ENCODE measurements at regions not wholly inside any gene's neighbourhood (a gene's known extent, or its start where the extent isn't known, plus 50 kb on each side); places are given as distances from the start of the nearest gene placed in this dataset.

DNA sequence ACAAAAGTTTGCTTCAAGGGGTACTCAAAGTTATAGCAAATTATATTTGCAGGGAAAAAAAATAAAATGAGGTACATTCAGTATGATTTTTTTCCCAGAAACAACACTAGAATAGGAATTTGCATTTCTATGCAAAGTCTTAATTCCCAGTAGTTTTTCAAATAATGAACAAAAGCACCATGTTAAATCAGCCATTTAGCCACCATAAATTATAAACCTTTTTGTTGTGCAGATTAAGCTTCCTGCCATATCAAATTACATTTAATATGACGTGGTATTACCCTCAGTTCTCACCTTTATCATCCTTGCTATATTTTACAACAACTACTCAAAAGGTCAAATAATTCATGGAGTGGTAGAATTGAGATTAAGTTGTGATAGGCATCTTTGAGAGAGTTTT is 136.6 kb upstream of the FRY start:
- no peak for DNase-seq
- no CpG with 5 or more reads among the region's 1 CpG for WGBS (ENCODE audit: insufficient coverage)
- Histone ChIP-seq H3K9me3 (replicated peaks; ENCODE audit: control insufficient read depth, low read depth, low read length) (no peaks in the 10 kb centered on the region), H3K4me1 (ENCODE audit: control insufficient read depth, insufficient read depth, low read length) (peaks cover 8% of the 10 kb centered on the region), H3K27me3 (ENCODE audit: control insufficient read depth, insufficient read depth, low read length) (no peaks in the 10 kb centered on the region), H3K27ac (ENCODE audit: low read length) (no peak overlapping the region), H3K4me3 (ENCODE audit: low read length) (no peak overlapping the region), H3K36me3 (ENCODE audit: control insufficient read depth, insufficient read depth, low read length) (no peaks in the 10 kb centered on the region)

GRCh38 chr13:31895691-31896090 is 135.9 kb upstream of the FRY start:
- H3K27me3 ChIP-seq (ENCODE audit: control insufficient read depth, insufficient read depth, low read length), result no peaks in the 10 kb centered on the region
- H3K4me1 ChIP-seq (ENCODE audit: control insufficient read depth, insufficient read depth, low read length), result peaks cover 8% of the 10 kb centered on the region
- DNase-seq, result no peak
- no peaks in the 10 kb centered on the region for H3K36me3 ChIP-seq (ENCODE audit: control insufficient read depth, insufficient read depth, low read length)
- no peak overlapping the region for H3K27ac ChIP-seq (ENCODE audit: low read length)
- H3K9me3 ChIP-seq (replicated peaks; ENCODE audit: control insufficient read depth, low read depth, low read length), result no peaks in the 10 kb centered on the region
- 80% methylated on average over 3 of the region's 3 CpGs for WGBS (ENCODE audit: insufficient coverage)
- no peak overlapping the region for H3K4me3 ChIP-seq (ENCODE audit: low read length)

DNA sequence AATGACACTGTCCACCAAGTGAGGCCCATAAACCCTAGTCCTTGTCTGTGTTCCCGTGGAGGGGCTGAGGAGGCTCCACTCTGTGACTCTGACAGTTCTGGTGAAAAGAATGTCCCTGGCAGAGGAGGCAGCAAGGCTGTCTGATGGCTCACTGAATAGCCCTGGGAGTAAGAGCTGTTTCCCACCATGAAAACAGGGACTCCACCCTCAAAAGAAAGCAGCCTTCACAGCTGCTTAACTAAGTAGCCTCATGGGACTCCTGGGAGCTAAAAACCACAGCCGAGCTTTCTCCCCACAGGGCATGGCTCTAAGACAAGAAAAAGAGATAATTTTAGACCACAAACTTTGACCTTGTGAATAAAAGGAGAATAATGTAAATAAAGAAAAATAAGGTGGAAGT is 135.1 kb upstream of the FRY start:
- WGBS (ENCODE audit: insufficient coverage), result no CpG with 5 or more reads among the region's 2 CpGs
- Histone ChIP-seq H3K9me3 (replicated peaks; ENCODE audit: control insufficient read depth, low read depth, low read length) (no peaks in the 10 kb centered on the region), H3K4me1 (ENCODE audit: control insufficient read depth, insufficient read depth, low read length) (peaks cover 4% of the 10 kb centered on the region), H3K36me3 (ENCODE audit: control insufficient read depth, insufficient read depth, low read length) (no peaks in the 10 kb centered on the region), H3K27ac (ENCODE audit: low read length) (peak overlapping the region; percentile 62), H3K27me3 (ENCODE audit: control insufficient read depth, insufficient read depth, low read length) (no peaks in the 10 kb centered on the region), H3K4me3 (ENCODE audit: low read length) (no peak overlapping the region)
- DNase-seq, result peak; percentile 68

- Histone ChIP-seq H3K9me3 (replicated peaks; ENCODE audit: control insufficient read depth, low read depth, low read length) (no peaks in the 10 kb centered on the region), H3K4me3 (ENCODE audit: low read length) (no peak overlapping the region), H3K27ac (ENCODE audit: low read length) (no peak overlapping the region), H3K36me3 (ENCODE audit: control insufficient read depth, insufficient read depth, low read length) (no peaks in the 10 kb centered on the region), H3K4me1 (ENCODE audit: control insufficient read depth, insufficient read depth, low read length) (peaks cover 6% of the 10 kb centered on the region), H3K27me3 (ENCODE audit: control insufficient read depth, insufficient read depth, low read length) (no peaks in the 10 kb centered on the region)
- no peak for DNase-seq
- WGBS (ENCODE audit: insufficient coverage), result 72% methylated on average over 8 of the region's 9 CpGs
These were observed 133.0 kb upstream of the FRY start for GRCh38 chr13:31898378-31899071.

DNA sequence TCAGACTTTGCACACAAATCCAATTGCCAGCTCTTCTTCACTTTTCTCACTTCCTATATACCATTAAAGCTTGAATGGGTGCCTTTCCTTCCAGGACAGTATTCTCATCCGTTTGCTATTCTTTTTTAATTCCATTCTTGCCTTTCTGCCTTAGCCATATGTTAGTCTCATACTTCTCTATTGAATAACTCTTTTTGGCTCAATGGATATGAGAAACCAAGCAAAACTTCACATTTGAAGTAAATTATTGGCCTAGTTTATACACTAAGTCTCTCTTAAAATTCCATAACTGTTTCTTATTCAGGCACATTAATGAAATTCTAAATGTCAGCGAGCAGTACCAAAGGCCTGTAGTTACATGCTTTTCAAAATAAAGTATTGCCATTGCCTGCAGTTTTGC is 129.6 kb upstream of the FRY start:
- no peak overlapping the region for H3K4me3 ChIP-seq (ENCODE audit: low read length)

DNA sequence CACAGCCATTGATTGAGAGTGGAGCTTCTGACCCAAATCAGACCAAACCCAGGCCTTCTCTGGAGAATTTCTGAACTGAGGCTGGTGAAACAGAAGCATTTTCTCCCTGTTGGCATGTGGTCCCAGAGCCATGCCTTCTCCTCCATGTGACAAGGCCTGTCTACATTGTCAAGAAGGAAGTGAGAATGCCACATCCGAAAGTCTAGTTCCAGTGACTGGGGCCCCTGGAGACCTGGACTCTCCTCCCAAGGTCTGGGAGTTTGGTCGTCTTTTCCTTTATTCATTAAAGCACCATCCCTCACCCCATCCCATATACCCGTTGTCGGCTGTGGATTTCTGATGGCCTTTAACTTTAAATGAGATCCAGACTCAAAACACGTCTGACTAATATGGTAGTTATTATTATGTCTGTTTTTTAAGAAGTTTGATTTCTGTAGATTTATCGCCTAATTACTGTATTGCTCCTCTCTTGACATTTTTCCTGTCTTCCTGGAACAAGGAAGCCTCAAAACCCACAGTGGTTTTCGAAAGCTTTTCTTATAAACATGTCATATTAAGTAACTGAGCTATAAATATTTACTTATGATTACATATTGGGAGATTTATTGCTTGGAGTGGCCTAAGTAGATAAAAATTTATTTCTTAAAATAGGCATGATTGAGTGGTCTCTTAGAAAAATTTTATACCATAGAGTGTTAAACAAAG is 128.3 kb upstream of the FRY start:
- Histone ChIP-seq H3K4me3 (ENCODE audit: low read length) (no peak overlapping the region), H3K36me3 (ENCODE audit: control insufficient read depth, insufficient read depth, low read length) (no peaks in the 10 kb centered on the region), H3K27ac (ENCODE audit: low read length) (no peak overlapping the region), H3K27me3 (ENCODE audit: control insufficient read depth, insufficient read depth, low read length) (no peaks in the 10 kb centered on the region), H3K4me1 (ENCODE audit: control insufficient read depth, insufficient read depth, low read length) (peaks cover 9% of the 10 kb centered on the region), H3K9me3 (replicated peaks; ENCODE audit: control insufficient read depth, low read depth, low read length) (no peaks in the 10 kb centered on the region)
- DNase-seq, result peak; percentile 12
- WGBS (ENCODE audit: insufficient coverage), result 100% methylated on average over 1 of the region's 7 CpGs

More for the DNA sequence above, 129.6 kb upstream of the FRY start:
- no peak for DNase-seq
- H3K36me3 ChIP-seq (ENCODE audit: control insufficient read depth, insufficient read depth, low read length), result no peaks in the 10 kb centered on the region
- H3K27ac ChIP-seq (ENCODE audit: low read length), result no peak overlapping the region
- H3K9me3 ChIP-seq (replicated peaks; ENCODE audit: control insufficient read depth, low read depth, low read length), result no peaks in the 10 kb centered on the region
- H3K4me1 ChIP-seq (ENCODE audit: control insufficient read depth, insufficient read depth, low read length), result peaks cover 9% of the 10 kb centered on the region
- no peaks in the 10 kb centered on the region for H3K27me3 ChIP-seq (ENCODE audit: control insufficient read depth, insufficient read depth, low read length)
- 50% methylated on average over 1 of the region's 2 CpGs for WGBS (ENCODE audit: insufficient coverage)

DNA sequence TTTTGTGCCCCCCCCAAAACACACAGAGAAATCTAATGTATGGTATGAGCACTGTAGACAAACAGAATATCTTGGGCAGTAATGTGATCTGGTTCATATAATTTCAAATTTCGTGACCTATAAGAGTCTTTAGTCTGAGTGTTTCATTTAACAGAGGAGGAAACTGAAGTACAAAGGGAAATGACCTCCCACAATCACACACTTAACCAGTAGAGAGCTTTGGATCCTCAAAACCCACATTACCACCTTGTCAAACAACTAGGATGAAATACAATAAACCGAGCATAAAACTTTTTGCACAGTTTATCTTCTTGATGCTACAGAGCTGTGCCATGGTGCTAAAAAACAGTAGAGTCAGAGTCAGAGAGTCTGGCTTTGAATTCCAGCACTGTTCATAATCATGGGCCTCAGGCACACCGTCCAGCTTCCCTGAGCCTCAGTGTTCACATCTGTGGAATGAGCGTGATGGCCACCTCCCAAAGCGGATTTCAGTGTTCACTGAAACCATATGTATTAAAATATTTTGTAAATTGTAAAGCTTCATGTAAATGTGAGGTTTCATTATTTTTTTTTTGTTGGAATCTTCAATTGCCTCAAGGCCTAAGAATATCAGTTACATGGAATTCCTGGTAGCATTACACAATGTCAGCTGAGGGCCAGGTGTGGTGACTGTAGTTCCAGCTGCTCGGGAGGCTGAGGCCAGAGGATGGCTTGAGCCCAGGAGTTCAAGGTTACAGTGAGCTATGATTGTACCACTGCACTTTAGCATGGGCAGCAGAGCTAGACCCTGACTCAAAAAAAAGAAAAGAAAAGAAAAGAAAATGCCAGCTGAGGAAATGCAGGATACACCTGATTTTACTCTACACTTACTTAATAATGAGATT is 126.4 kb upstream of the FRY start:
- DNase-seq, result peak; percentile 16
- Histone ChIP-seq H3K36me3 (ENCODE audit: control insufficient read depth, insufficient read depth, low read length) (no peaks in the 10 kb centered on the region), H3K9me3 (replicated peaks; ENCODE audit: control insufficient read depth, low read depth, low read length) (no peaks in the 10 kb centered on the region), H3K27me3 (ENCODE audit: control insufficient read depth, insufficient read depth, low read length) (no peaks in the 10 kb centered on the region), H3K4me1 (ENCODE audit: control insufficient read depth, insufficient read depth, low read length) (peaks cover 15% of the 10 kb centered on the region), H3K27ac (ENCODE audit: low read length) (no peak overlapping the region), H3K4me3 (ENCODE audit: low read length) (no peak overlapping the region)
- WGBS (ENCODE audit: insufficient coverage), result 45% methylated on average over 2 of the region's 6 CpGs

DNA sequence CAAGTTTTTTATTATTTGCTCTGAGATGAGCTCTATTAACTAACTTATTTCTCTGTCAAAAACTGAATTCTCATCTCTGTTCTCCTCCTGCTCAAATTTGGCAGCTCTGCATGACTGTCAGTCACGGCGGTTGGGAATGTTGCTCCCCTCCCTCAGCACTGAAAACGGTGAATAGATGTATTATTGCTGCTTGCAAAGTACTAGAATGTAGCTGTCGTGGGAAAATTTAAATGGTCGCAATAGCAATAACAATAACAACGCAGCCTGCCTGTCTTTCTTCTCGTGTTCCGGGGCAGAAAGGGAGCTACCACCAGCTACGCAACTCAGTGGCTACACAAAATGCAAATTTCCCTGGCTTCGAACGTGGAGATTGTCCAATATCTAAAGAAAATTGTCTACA is 125.6 kb upstream of the FRY start:
- Histone ChIP-seq H3K27ac (ENCODE audit: low read length) (no peak overlapping the region), H3K9me3 (replicated peaks; ENCODE audit: control insufficient read depth, low read depth, low read length) (no peaks in the 10 kb centered on the region), H3K4me3 (ENCODE audit: low read length) (no peak overlapping the region), H3K27me3 (ENCODE audit: control insufficient read depth, insufficient read depth, low read length) (no peaks in the 10 kb centered on the region), H3K36me3 (ENCODE audit: control insufficient read depth, insufficient read depth, low read length) (no peaks in the 10 kb centered on the region), H3K4me1 (ENCODE audit: control insufficient read depth, insufficient read depth, low read length) (peaks cover 15% of the 10 kb centered on the region)
- DNase-seq, result no peak
- 35% methylated on average over 2 of the region's 11 CpGs for WGBS (ENCODE audit: insufficient coverage)

GRCh38 chr13:31908696-31909411 is 122.7 kb upstream of the FRY start:
- peak; percentile 77 for DNase-seq
- H3K36me3 ChIP-seq (ENCODE audit: control insufficient read depth, insufficient read depth, low read length), result no peaks in the 10 kb centered on the region
- no peaks in the 10 kb centered on the region for H3K27me3 ChIP-seq (ENCODE audit: control insufficient read depth, insufficient read depth, low read length)
- WGBS (ENCODE audit: insufficient coverage), result 92% methylated on average over 2 of the region's 4 CpGs
- H3K9me3 ChIP-seq (replicated peaks; ENCODE audit: control insufficient read depth, low read depth, low read length), result no peaks in the 10 kb centered on the region
- peaks cover 13% of the 10 kb centered on the region for H3K4me1 ChIP-seq (ENCODE audit: control insufficient read depth, insufficient read depth, low read length)
- H3K4me3 ChIP-seq (ENCODE audit: low read length), result no peak overlapping the region
- peak overlapping the region; percentile 58 for H3K27ac ChIP-seq (ENCODE audit: low read length)
